ENCODE measurements at regions not wholly inside any gene's neighbourhood (a gene's known extent, or its start where the extent isn't known, plus 50 kb on each side); places are given as distances from the start of the nearest gene placed in this dataset.
A peak's percentile ranks its signal among the peaks of the same experiment; 100 is the strongest.

DNA sequence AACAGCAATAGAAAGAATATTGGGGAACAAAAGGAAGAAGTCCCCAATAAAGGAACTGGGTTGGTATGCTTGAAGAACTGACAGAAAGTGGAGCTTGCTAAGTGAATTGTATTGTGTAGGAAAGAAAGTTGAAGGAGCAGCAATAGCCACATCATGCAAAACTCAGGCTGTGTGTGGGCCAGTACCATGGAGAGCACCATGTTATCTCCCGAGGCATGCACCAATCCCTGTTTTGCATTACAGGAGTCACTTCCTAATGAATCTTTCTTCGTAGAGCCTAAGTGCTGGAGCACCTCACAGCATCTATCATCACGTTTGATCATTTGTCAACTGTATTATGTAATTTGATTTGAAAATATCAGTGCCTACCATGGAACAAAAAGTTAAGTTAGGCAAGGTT, 137.7 kb upstream of the NMUR2 start:
- ATAC-seq (replicated peaks; ENCODE audit: extremely low read depth, poor library complexity, severe bottlenecking) (no peak), DNase-seq (ENCODE audit: low spot score in 2 of 2) (no peak)
- Mint-ChIP-seq H3K27ac (ENCODE audit: low read depth) (no peak overlapping the region), H3K9me3 (no peaks in the 10 kb centered on the region), H3K27me3 (peaks cover 45% of the 10 kb centered on the region), H3K36me3 (ENCODE audit: insufficient read depth) (no peaks in the 10 kb centered on the region), H3K4me1 (no peaks in the 10 kb centered on the region), H3K4me3 (no peak overlapping the region)

DNA sequence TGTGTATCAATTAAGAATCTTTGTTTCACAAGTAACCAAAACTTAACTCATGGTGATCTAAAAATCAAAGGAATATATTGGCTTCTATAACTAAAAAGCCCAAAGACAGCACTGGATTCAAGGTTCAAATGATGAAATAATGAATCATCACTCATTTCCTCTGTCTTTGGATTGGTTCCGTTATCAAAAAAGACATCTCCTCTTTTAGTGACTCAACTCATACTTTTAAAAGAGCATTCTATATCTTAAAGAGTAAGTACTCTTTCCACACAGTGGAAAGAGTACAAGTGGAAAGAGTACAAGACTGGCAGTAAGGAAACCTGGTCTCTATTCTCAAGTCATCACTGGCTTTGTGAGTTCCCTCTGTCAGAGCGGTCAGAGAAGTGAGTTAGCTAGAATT, 141.4 kb upstream of the NMUR2 start:
- Mint-ChIP-seq H3K4me3 (no peak overlapping the region), H3K27ac (ENCODE audit: low read depth) (no peak overlapping the region), H3K9me3 (no peaks in the 10 kb centered on the region), H3K4me1 (no peaks in the 10 kb centered on the region), H3K27me3 (peaks cover 36% of the 10 kb centered on the region), H3K36me3 (ENCODE audit: insufficient read depth) (peaks cover 1% of the 10 kb centered on the region)
- no peak for ATAC-seq (replicated peaks; ENCODE audit: extremely low read depth, poor library complexity, severe bottlenecking)
- DNase-seq (ENCODE audit: low spot score in 2 of 2), result no peak

DNA sequence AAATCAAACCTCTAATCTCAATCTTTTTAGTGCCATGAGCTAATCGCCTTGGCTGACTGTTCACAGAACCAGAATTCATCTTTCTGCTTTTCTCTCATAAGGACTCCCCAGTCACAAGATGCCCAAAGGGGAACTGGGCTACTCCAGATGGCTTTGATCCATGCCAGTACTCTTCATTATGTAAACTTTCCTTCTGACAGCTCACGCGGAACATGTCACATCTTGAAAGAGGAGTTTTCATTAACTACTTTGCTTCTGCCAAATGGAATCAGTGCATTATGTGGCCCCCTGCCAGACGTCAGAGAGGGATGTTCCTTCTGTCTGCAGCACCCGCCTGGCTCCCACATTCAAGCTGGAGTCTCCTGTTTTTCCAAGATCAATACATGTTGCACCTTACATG, 142.1 kb upstream of the NMUR2 start:
- Mint-ChIP-seq H3K4me1 (no peaks in the 10 kb centered on the region), H3K9me3 (no peaks in the 10 kb centered on the region), H3K4me3 (no peak overlapping the region), H3K27ac (ENCODE audit: low read depth) (no peak overlapping the region), H3K36me3 (ENCODE audit: insufficient read depth) (peaks cover 1% of the 10 kb centered on the region), H3K27me3 (peaks cover 29% of the 10 kb centered on the region)
- ATAC-seq (replicated peaks; ENCODE audit: extremely low read depth, poor library complexity, severe bottlenecking) (no peak), DNase-seq (ENCODE audit: low spot score in 2 of 2) (no peak)

DNA sequence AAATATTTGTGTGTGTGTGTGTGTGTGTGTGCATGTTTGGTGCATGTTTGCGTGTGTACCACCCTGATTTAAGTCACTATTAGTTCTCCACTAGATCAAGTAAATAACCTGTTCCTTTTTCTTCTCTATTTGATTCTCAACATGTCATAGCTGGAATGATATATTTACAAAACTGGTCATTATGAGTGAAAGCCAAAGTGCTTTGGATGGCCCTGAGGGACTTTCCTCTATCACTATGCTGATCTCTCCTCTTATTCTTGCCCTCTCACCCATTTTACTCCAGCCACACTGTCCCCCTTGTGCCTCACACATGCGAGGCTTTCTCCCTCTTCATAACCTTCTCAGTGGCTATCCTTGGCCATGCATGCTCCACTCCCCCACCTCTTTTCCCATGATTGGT, 144.6 kb upstream of the NMUR2 start:
- peaks cover 1% of the 10 kb centered on the region for H3K36me3 Mint-ChIP-seq (ENCODE audit: insufficient read depth)
- H3K4me3 Mint-ChIP-seq, result no peak overlapping the region
- peaks cover 4% of the 10 kb centered on the region for H3K27me3 Mint-ChIP-seq
- DNase-seq (ENCODE audit: low spot score in 2 of 2) (no peak), ATAC-seq (replicated peaks; ENCODE audit: extremely low read depth, poor library complexity, severe bottlenecking) (no peak)
- no peak overlapping the region for H3K27ac Mint-ChIP-seq (ENCODE audit: low read depth)
- H3K9me3 Mint-ChIP-seq, result no peaks in the 10 kb centered on the region
- no peaks in the 10 kb centered on the region for H3K4me1 Mint-ChIP-seq

DNA sequence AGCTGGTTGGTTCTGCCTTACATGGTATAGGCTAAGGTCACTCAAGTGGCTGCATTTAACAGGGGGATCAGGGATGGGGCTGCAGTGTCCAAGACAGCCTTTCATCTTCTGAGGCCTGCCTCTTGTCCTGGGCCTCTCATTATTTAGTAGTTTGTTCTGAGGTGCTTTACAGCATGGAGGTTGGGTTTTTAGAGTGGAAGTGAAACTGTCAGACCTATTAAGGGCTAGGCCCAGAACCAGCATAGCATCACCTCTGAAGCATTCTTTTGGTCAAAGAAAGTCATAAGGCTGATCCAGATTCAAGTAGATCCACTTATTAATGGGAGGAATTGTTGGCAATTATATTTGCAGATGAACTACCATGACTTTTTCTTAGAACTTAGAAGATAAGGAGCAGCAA, 146.0 kb upstream of the NMUR2 start:
- H3K4me1 Mint-ChIP-seq, result no peaks in the 10 kb centered on the region
- ATAC-seq (replicated peaks; ENCODE audit: extremely low read depth, poor library complexity, severe bottlenecking) (no peak), DNase-seq (ENCODE audit: low spot score in 2 of 2) (no peak)
- no peaks in the 10 kb centered on the region for H3K9me3 Mint-ChIP-seq
- no peak overlapping the region for H3K4me3 Mint-ChIP-seq
- H3K27me3 Mint-ChIP-seq, result no peaks in the 10 kb centered on the region
- peaks cover 1% of the 10 kb centered on the region for H3K36me3 Mint-ChIP-seq (ENCODE audit: insufficient read depth)
- no peak overlapping the region for H3K27ac Mint-ChIP-seq (ENCODE audit: low read depth)

DNA sequence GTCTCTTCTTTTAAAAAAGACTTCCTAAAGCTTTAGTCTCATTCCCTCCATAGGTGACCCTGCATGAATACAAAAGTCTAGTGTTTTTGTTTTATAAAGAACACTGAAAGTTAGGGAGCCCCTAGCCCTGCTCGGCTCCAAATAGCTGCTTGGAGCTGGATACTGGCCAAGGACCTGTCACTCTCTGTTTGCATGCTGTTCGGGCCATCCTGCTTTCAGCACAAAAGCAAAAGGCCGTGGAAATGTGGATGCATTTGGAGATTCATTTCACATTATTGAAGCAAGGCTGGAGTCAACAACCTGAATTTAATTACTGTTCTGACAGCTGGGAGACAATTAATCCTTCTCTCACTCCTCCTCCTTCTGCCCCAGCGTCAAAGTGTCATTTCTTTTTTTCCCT, 151.7 kb upstream of the NMUR2 start:
- Mint-ChIP-seq H3K27ac (ENCODE audit: low read depth) (no peak overlapping the region), H3K36me3 (ENCODE audit: insufficient read depth) (no peaks in the 10 kb centered on the region), H3K4me3 (no peak overlapping the region), H3K27me3 (no peaks in the 10 kb centered on the region), H3K4me1 (no peaks in the 10 kb centered on the region), H3K9me3 (no peaks in the 10 kb centered on the region)
- DNase-seq (ENCODE audit: low spot score in 2 of 2) (no peak), ATAC-seq (replicated peaks; ENCODE audit: extremely low read depth, poor library complexity, severe bottlenecking) (no peak)

DNA sequence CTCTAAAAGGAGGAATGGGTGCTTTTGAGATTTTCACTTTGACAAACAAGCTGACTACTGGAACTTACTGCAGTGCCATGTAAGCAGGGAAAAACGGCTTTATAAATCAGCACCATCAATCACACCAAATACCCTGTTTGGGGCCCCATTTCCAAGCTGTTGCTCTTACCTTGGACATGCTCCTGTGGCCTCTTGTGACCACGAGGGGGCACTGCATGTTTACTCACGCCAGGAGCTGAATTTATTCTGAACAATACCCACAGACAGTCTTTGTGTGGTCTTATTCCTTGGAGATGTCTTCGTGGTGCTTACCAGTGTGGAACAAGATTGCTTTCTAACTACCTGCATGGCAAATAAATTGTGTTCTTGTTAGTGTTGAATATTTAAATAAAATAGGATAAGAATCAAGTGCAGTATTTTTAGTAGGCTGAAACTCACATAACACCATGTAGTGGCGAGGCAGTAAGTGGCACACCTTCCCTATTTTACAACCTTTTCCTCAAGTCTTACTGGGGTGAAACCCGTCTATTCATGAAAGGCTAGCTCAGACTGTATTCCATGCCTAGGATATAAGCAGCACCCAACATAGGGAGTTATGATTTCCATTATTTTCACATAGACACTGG, 155.5 kb upstream of the NMUR2 start:
- no peak overlapping the region for H3K27ac Mint-ChIP-seq (ENCODE audit: low read depth)
- no peaks in the 10 kb centered on the region for H3K9me3 Mint-ChIP-seq
- no peaks in the 10 kb centered on the region for H3K27me3 Mint-ChIP-seq
- DNase-seq (ENCODE audit: low spot score in 2 of 2) (peak in 1 of 2 donors; percentile 10), ATAC-seq (replicated peaks; ENCODE audit: extremely low read depth, poor library complexity, severe bottlenecking) (no peak)
- H3K4me3 Mint-ChIP-seq, result no peak overlapping the region
- H3K36me3 Mint-ChIP-seq (ENCODE audit: insufficient read depth), result no peaks in the 10 kb centered on the region
- H3K4me1 Mint-ChIP-seq, result no peaks in the 10 kb centered on the region

DNA sequence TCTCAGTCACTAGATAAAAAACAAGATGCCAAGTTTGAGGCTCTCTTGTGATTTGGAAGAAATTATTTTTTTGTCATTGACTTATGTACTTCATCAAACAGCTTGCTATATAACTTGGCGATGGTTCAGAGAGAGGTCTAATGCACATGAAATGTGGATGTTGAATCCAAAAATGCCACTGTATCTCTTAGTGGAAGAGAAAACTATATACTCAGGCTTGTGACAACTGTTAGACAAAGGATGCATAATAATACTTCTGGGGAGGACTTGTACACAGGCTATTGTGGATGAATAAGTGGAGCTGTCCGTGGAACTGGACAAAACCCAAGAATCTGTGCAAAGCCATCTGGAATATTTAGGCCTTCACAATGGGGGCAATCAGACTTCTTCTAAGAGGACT, 162.9 kb upstream of the NMUR2 start:
- Mint-ChIP-seq H3K4me3 (no peak overlapping the region), H3K27me3 (peaks cover 9% of the 10 kb centered on the region), H3K27ac (ENCODE audit: low read depth) (no peak overlapping the region), H3K4me1 (no peaks in the 10 kb centered on the region), H3K36me3 (ENCODE audit: insufficient read depth) (peaks cover 1% of the 10 kb centered on the region), H3K9me3 (no peaks in the 10 kb centered on the region)
- DNase-seq (ENCODE audit: low spot score in 2 of 2), result no peak
- no peak for ATAC-seq (replicated peaks; ENCODE audit: extremely low read depth, poor library complexity, severe bottlenecking)

DNA sequence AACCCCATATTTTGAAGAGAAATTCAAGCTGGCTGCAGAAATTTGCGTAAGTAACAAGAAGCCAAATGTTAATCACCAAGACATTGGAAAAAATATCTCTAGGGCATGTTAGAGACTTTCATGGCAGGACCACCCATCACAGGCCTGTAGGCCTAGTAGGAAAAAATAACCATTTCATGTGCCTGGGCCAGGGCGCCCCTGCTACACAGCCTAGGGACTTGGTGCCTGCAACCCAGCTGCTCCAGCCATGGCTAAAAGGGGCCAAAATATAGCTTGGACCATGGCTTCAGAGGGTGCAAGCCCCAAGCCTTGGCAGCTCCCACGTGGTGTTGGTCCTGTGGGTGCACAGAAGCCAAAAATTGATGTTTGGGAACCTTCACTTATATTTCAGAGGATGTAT, 167.7 kb upstream of the NMUR2 start:
- ATAC-seq (replicated peaks; ENCODE audit: extremely low read depth, poor library complexity, severe bottlenecking), result no peak
- no peaks in the 10 kb centered on the region for H3K9me3 Mint-ChIP-seq
- no peak overlapping the region for H3K4me3 Mint-ChIP-seq
- H3K4me1 Mint-ChIP-seq, result no peaks in the 10 kb centered on the region
- no peaks in the 10 kb centered on the region for H3K36me3 Mint-ChIP-seq (ENCODE audit: insufficient read depth)
- DNase-seq (ENCODE audit: low spot score in 2 of 2), result no peak
- peaks cover 9% of the 10 kb centered on the region for H3K27me3 Mint-ChIP-seq
- H3K27ac Mint-ChIP-seq (ENCODE audit: low read depth), result no peak overlapping the region

DNA sequence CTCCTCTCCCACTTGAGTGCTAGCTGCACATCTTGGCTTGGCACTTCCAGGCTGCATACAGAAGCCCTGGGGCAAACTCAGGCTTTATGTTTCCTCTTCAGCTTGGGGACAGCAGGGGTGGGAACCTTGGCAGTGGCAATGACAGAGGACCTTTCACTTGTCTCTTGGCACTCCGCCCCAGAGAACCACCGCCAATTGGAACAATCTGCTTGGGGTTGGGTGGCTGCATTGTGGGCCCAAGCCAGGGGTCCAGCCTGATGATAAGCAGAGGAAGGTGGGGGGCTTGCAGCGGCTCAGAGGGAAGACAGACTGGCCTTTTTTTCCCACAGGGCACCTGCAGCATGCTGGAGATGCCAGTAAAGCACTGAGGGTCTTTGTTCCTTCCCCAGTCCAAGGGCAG, 179.0 kb upstream of the NMUR2 start:
- Mint-ChIP-seq H3K4me3 (no peak overlapping the region), H3K27ac (ENCODE audit: low read depth) (no peak overlapping the region), H3K36me3 (ENCODE audit: insufficient read depth) (no peaks in the 10 kb centered on the region), H3K4me1 (no peaks in the 10 kb centered on the region), H3K9me3 (peaks cover 11% of the 10 kb centered on the region), H3K27me3 (peaks cover 60% of the 10 kb centered on the region)
- ATAC-seq (replicated peaks; ENCODE audit: extremely low read depth, poor library complexity, severe bottlenecking), result no peak
- no peak for DNase-seq (ENCODE audit: low spot score in 2 of 2)

DNA sequence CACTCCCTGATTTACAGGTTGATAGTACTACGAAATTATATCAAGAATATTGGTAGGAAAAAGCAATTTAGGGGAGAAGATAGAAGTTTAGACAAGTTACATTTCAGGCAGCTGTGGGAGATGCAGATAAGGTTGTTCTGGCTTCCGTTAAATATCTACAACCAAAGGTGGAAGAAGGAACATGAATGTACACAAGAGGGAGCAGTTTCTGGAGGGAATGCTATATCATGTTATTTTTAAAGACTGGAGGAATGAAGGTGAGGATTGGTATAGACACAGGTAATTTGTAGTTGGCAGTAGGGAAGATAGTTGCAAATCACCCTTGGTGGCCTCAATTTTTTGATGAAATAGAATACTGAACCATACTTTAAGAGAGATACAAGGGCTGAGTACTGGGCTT, 187.3 kb upstream of the NMUR2 start:
- DNase-seq (ENCODE audit: low spot score in 2 of 2) (no peak), ATAC-seq (replicated peaks; ENCODE audit: extremely low read depth, poor library complexity, severe bottlenecking) (no peak)
- Mint-ChIP-seq H3K27me3 (peaks cover 8% of the 10 kb centered on the region), H3K4me3 (no peak overlapping the region), H3K36me3 (ENCODE audit: insufficient read depth) (no peaks in the 10 kb centered on the region), H3K9me3 (peaks cover 5% of the 10 kb centered on the region), H3K4me1 (no peaks in the 10 kb centered on the region), H3K27ac (ENCODE audit: low read depth) (no peak overlapping the region)

DNA sequence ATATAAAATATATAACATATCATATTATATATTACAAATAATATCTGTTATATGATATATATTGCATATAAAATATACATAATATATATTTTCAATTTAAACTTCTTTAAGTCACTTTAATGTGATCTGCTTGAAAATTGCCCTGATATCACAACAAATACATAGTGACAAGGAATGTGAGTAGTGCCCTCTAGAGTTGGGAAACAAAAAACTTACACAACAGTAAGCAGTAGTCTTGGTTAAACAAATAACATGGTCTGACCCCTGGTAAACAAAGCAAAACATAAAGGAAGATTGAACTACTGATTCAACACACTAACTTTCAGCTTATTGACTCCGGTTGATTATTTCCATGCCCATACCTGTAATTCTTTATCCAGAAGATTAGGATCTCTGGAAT, 188.3 kb upstream of the NMUR2 start:
- Mint-ChIP-seq H3K9me3 (peaks cover 2% of the 10 kb centered on the region), H3K36me3 (ENCODE audit: insufficient read depth) (no peaks in the 10 kb centered on the region), H3K4me1 (no peaks in the 10 kb centered on the region), H3K4me3 (no peak overlapping the region), H3K27ac (ENCODE audit: low read depth) (no peak overlapping the region), H3K27me3 (peaks cover 10% of the 10 kb centered on the region)
- DNase-seq (ENCODE audit: low spot score in 2 of 2) (no peak), ATAC-seq (replicated peaks; ENCODE audit: extremely low read depth, poor library complexity, severe bottlenecking) (no peak)

DNA sequence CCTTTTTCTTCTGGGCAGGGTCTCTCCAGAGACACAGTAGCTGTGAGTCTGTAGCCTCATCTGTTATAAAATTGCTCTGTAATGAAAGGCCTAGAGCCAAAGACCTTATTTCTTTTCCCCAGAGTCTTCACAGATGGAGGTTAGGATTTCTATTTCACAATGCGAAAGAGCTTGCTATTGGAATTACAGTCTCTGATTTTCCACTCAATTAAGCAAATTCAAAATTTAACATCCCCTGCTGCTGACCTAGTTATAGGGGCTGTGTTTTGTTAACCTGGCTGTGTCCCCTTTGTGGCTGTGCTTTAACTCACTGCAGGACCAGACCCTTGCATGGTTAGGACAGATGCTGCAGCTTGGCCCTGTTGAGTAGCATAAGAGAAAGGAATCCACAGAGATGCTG, 190.3 kb upstream of the NMUR2 start:
- H3K4me3 Mint-ChIP-seq, result no peak overlapping the region
- no peaks in the 10 kb centered on the region for H3K9me3 Mint-ChIP-seq
- DNase-seq (ENCODE audit: low spot score in 2 of 2) (no peak), ATAC-seq (replicated peaks; ENCODE audit: extremely low read depth, poor library complexity, severe bottlenecking) (no peak)
- no peak overlapping the region for H3K27ac Mint-ChIP-seq (ENCODE audit: low read depth)
- H3K4me1 Mint-ChIP-seq, result no peaks in the 10 kb centered on the region
- H3K27me3 Mint-ChIP-seq, result peaks cover 10% of the 10 kb centered on the region
- no peaks in the 10 kb centered on the region for H3K36me3 Mint-ChIP-seq (ENCODE audit: insufficient read depth)

DNA sequence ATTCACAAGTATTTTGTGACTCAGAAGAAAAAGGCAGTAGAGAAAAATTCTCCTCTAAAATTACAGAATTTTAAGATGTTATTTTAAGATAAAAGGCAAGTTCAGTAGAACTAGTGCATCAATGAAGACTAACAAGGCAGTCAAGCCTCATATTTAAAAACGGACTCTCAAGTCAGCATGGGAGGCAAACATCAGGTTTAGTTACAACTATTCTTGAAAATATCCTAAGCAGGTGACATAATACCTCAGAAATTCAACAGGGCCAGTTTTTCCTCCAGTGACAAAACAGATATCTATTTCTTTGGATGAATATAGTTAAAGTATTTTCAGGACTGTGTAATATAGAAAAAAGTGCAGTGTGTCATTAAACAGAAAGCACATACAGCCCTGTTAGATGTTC, 194.0 kb upstream of the NMUR2 start:
- DNase-seq (ENCODE audit: low spot score in 2 of 2) (no peak), ATAC-seq (replicated peaks; ENCODE audit: extremely low read depth, poor library complexity, severe bottlenecking) (no peak)
- Mint-ChIP-seq H3K36me3 (ENCODE audit: insufficient read depth) (no peaks in the 10 kb centered on the region), H3K4me3 (no peak overlapping the region), H3K27me3 (peaks cover 10% of the 10 kb centered on the region), H3K4me1 (no peaks in the 10 kb centered on the region), H3K9me3 (peaks cover 6% of the 10 kb centered on the region), H3K27ac (ENCODE audit: low read depth) (no peak overlapping the region)
